IMR-90 (cell line): ENCODE measurements at regions not wholly inside any gene's neighbourhood (a gene's known extent, or its start where the extent isn't known, plus 50 kb on each side); places are given as distances from the start of the nearest gene placed in this dataset.

Source experiments
- ATAC-seq: fragments of 200-7000 bp; cut with Tn5 transposase; 2 replicates; pipeline ENCODE4 v1.9.1; 2020; ENCODE audit warnings: low read depth, mild to moderate bottlenecking, moderate library complexity
- BruUV-seq: library from RNA; stranded (reverse); fragments of 400-500 nt; replicated peaks from 2 replicates; lab custom pipeline; 2021; lab: Mats Ljungman, UMichigan
- CTCF ChIA-PET: fragments of 300-600 bp; formaldehyde crosslinking; extraction: SDS; loops from one replicate; lab custom pipeline; 2021; ENCODE audit warnings: antibody characterized with exemption; lab: Yijun Ruan, JAX
- POLR2A ChIA-PET: fragments of 300-600 bp; sonication (Branson Sonifier 250); formaldehyde crosslinking; loops from one replicate; lab custom pipeline; 2022; ENCODE audit warnings: antibody characterized with exemption; ENCODE audit not compliant: unreplicated experiment; lab: Charles Lee
- DNase-seq: peaks from one replicate; pipeline ENCODE4 v3.0.0; 2013
- H2AFZ ChIP-seq: replicated peaks from 2 replicates; pipeline ENCODE3; 2013; ENCODE audit warnings: low read length, mild to moderate bottlenecking; ENCODE audit not compliant: poor library complexity
- H2AK5ac ChIP-seq: 2 replicates; pipeline ENCODE4 v1.6.1; 2013; ENCODE audit warnings: low read depth, low read length, inconsistent platforms
- H2AK9ac ChIP-seq: replicated peaks from 2 replicates; pipeline ENCODE3; 2013; ENCODE audit warnings: mild to moderate bottlenecking, low read depth, low read length, moderate library complexity; ENCODE audit not compliant: poor library complexity
- H2BK120ac ChIP-seq: 2 replicates; pipeline ENCODE4 v1.6.1; 2013; ENCODE audit warnings: low read depth, low read length, inconsistent platforms
- H2BK15ac ChIP-seq: 3 replicates; pipeline ENCODE4 v1.6.1; 2013; ENCODE audit warnings: low read depth, low read length, inconsistent platforms
- H2BK20ac ChIP-seq: 2 replicates; pipeline ENCODE4 v1.6.1; 2013; ENCODE audit warnings: low read depth, mild to moderate bottlenecking, inconsistent platforms, low read length, moderate library complexity
- H2BK5ac ChIP-seq: 2 replicates; pipeline ENCODE4 v1.6.1; 2013; ENCODE audit warnings: mild to moderate bottlenecking, low read depth, low read length, inconsistent platforms; ENCODE audit not compliant: poor library complexity, severe bottlenecking
- H3K14ac ChIP-seq: replicated peaks from 2 replicates; pipeline ENCODE4 v1.6.1; 2013; ENCODE audit warnings: low read depth, low read length, inconsistent platforms
- H3K18ac ChIP-seq: 2 replicates; pipeline ENCODE4 v1.6.1; 2013; ENCODE audit warnings: low read depth, low read length, control low read depth
- H3K23ac ChIP-seq: 2 replicates; pipeline ENCODE4 v1.6.1; 2013; ENCODE audit warnings: low read depth, low read length, inconsistent platforms
- H3K27ac ChIP-seq: 2 replicates; pipeline ENCODE4 v1.5.1; 2013; ENCODE audit warnings: mild to moderate bottlenecking, control low read depth, low read length; ENCODE audit not compliant: insufficient read depth
- H3K27me3 ChIP-seq: 2 replicates; pipeline ENCODE4 v1.6.1; 2013; ENCODE audit warnings: low read length; ENCODE audit not compliant: control insufficient read depth, insufficient read depth
- H3K36me3 ChIP-seq: 2 replicates; pipeline ENCODE4 v1.6.1; 2013; ENCODE audit warnings: low read length, mixed read lengths; ENCODE audit not compliant: control insufficient read depth, insufficient read depth
- H3K4ac ChIP-seq: 2 replicates; pipeline ENCODE4 v1.6.1; 2013; ENCODE audit warnings: low read depth, low read length, inconsistent platforms
- H3K4me1 ChIP-seq: 2 replicates; pipeline ENCODE4 v1.6.1; 2013; ENCODE audit warnings: low read length, mixed read lengths; ENCODE audit not compliant: control insufficient read depth, insufficient read depth
- H3K4me2 ChIP-seq: 2 replicates; pipeline ENCODE4 v1.6.1; 2013; ENCODE audit warnings: low read depth, mild to moderate bottlenecking, control low read depth, low read length, moderate library complexity
- H3K4me3 ChIP-seq: 2 replicates; pipeline ENCODE4 v1.5.1; 2013; ENCODE audit warnings: low read depth, mild to moderate bottlenecking, control low read depth, low read length, moderate library complexity; ENCODE audit not compliant: insufficient read depth
- H3K56ac ChIP-seq: 2 replicates; pipeline ENCODE4 v1.6.1; 2013; ENCODE audit warnings: low read length, inconsistent platforms; ENCODE audit not compliant: insufficient read depth; ENCODE audit errors: extremely low read depth
- H3K79me1 ChIP-seq, 2 experiments: 2 replicates each; pipeline ENCODE4 v1.6.1; 2013; ENCODE audit warnings: low read length in 2 of 2, inconsistent platforms in 1 of 2, low read depth in 1 of 2
- H3K9ac ChIP-seq: 2 replicates; pipeline ENCODE4 v1.6.1; 2013; ENCODE audit warnings: low read depth, low read length, control low read depth
- H3K9me1 ChIP-seq: 2 replicates; pipeline ENCODE4 v1.6.1; 2013; ENCODE audit warnings: low read length, inconsistent platforms; ENCODE audit not compliant: insufficient read depth
- H3K9me3 ChIP-seq: 2 replicates; pipeline ENCODE4 v1.6.1; 2013; ENCODE audit warnings: low read length; ENCODE audit not compliant: control insufficient read depth, insufficient read depth
- H4K20me1 ChIP-seq: 2 replicates; pipeline ENCODE4 v1.6.1; 2013; ENCODE audit warnings: low read length, inconsistent platforms; ENCODE audit not compliant: insufficient read depth
- H4K5ac ChIP-seq: 2 replicates; pipeline ENCODE4 v1.6.1; 2013; ENCODE audit warnings: mild to moderate bottlenecking, low read depth, low read length, control low read depth
- H4K8ac ChIP-seq, 2 experiments: 2 replicates each; pipeline ENCODE4 v1.6.1; 2013; ENCODE audit warnings: low read depth in 2 of 2, low read length in 2 of 2, control low read depth in 1 of 2, inconsistent platforms in 1 of 2
- H4K91ac ChIP-seq: 2 replicates; pipeline ENCODE4 v1.6.1; 2013; ENCODE audit warnings: low read depth, low read length, inconsistent platforms; ENCODE audit not compliant: insufficient read depth
- BHLHE40 ChIP-seq: fragments of 150-350 bp; IDR thresholded peaks from 2 replicates; pipeline ENCODE4 v1.6.1; 2016; ENCODE audit warnings: mild to moderate bottlenecking, low read depth, low read length
- CEBPB ChIP-seq: IDR thresholded peaks from 2 replicates; pipeline ENCODE4 v1.6.1; 2012; ENCODE audit warnings: low read depth, low read length, improper control_type of control experiment
- CHD1 ChIP-seq: IDR thresholded peaks from 2 replicates; pipeline ENCODE4 v1.6.1; 2012; ENCODE audit warnings: low read depth, low read length, improper control_type of control experiment
- FOS ChIP-seq: fragments of 150-350 bp; IDR thresholded peaks from 2 replicates; pipeline ENCODE4 v1.6.1; 2016; ENCODE audit warnings: low read depth, low read length
- MAFK ChIP-seq: IDR thresholded peaks from 2 replicates; pipeline ENCODE4 v1.6.1; 2012; ENCODE audit warnings: low read depth, low read length, improper control_type of control experiment
- MAZ ChIP-seq: IDR thresholded peaks from 2 replicates; pipeline ENCODE4 v1.6.1; 2012; ENCODE audit warnings: low read depth, mild to moderate bottlenecking, low read length, improper control_type of control experiment, moderate library complexity, borderline replicate concordance
- MXI1 ChIP-seq: IDR thresholded peaks from 2 replicates; pipeline ENCODE4 v1.6.1; 2012; ENCODE audit warnings: low read depth, mild to moderate bottlenecking, low read length, moderate library complexity, borderline replicate concordance
- NFE2L2 ChIP-seq: fragments of 150-350 bp; IDR thresholded peaks from 2 replicates; pipeline ENCODE4 v1.6.1; 2016; ENCODE audit warnings: low read depth, mild to moderate bottlenecking, low read length
- POLR2A ChIP-seq: IDR thresholded peaks from 2 replicates; pipeline ENCODE4 v1.6.1; 2012; ENCODE audit warnings: mild to moderate bottlenecking, low read depth, low read length
- RAD21 ChIP-seq: IDR thresholded peaks from 2 replicates; pipeline ENCODE4 v1.6.1; 2012; ENCODE audit warnings: low read length, improper control_type of control experiment
- RCOR1 ChIP-seq: IDR thresholded peaks from 2 replicates; pipeline ENCODE4 v1.6.1; 2012; ENCODE audit warnings: mild to moderate bottlenecking, low read length, improper control_type of control experiment; ENCODE audit not compliant: insufficient replicate concordance
- RFX5 ChIP-seq: IDR thresholded peaks from 2 replicates; pipeline ENCODE4 v1.8.0; 2012; ENCODE audit warnings: low read depth, mild to moderate bottlenecking, low read length, moderate library complexity
- SMC3 ChIP-seq: fragments of 150-350 bp; IDR thresholded peaks from 2 replicates; pipeline ENCODE4 v1.6.1; 2016; ENCODE audit warnings: low read depth, mild to moderate bottlenecking, antibody characterized with exemption, low read length, moderate library complexity
- WGBS, 2 experiments: methylation state at CpG; one replicate each; pipeline versions ENCODE4 v1.1.5 to v1.1.7; 2013; ENCODE audit warnings: missing lambda C conversion rate in 2 of 2; ENCODE audit not compliant: insufficient read length in 1 of 2; ENCODE audit errors: extremely low coverage in 2 of 2; 5-methylcytosine and 5-hydroxymethylcytosine counted together
- dilution Hi-C: fragments of 300-500 bp; cut with HindIII; formaldehyde crosslinking; loops from one replicate; pipeline ENCODE4 v1.14.3; 2018; ENCODE audit warnings: low sequenced_read_pairs; ENCODE audit not compliant: unreplicated experiment
- in situ Hi-C: fragments of 300-500 bp; cut with MboI; formaldehyde crosslinking; loops from 3 replicates; pipeline ENCODE4 v1.14.3; 2019; ENCODE audit warnings: low sequenced_read_pairs, inconsistent platforms, mixed read lengths
- intact Hi-C: fragments of 100-400 bp; cut with micrococcal nuclease; formaldehyde crosslinking; loops from 2 replicates; pipeline ENCODE4 v1.10.0; 2022
- TF ChIP-seq, protein P1 (sequence below): conservative IDR thresholded peaks from 2 replicates; pipeline ENCODE4 v1.5.1; 2012; ENCODE audit warnings: mild to moderate bottlenecking, low read depth, low read length, improper control_type of control experiment
- TF ChIP-seq, protein P2 (sequence below): fragments of 150-350 bp; IDR thresholded peaks from 2 replicates; pipeline ENCODE4 v1.6.1; 2016; ENCODE audit warnings: low read depth, mild to moderate bottlenecking, low read length, moderate library complexity, borderline replicate concordance

DNA sequence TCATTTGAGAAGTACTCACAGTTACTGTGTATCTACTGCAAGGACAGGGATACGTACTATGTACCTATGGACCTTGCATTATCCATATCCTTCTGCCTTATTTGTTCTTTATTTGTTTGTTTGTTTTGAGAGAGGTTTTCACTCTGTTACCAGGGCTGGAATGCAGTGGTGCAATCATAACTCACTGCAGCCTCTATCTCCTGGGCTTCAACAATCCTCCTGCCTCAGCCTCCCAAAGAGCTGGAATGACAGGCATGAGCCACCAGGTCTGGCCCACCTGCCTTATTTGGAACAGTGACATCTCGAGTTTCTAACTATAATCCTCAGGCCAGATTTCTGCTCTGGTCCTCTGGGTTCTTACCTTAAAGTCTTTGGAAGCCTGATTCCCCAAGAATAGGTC, 395.5 kb upstream of the PKN2 start:
- intact Hi-C loops = no loop called here
- Histone ChIP-seq H2BK5ac (no peak overlapping the region), H3K4me2 (no peak overlapping the region), H2AK5ac (no peak overlapping the region), H2AK9ac (no peak overlapping the region), H4K8ac (no peak overlapping the region), H3K27ac (no peak overlapping the region), H2BK20ac (no peak overlapping the region), H3K14ac (no peak overlapping the region), H3K9me1 (no peaks in the 10 kb centered on the region), H3K9me3 (no peaks in the 10 kb centered on the region), H2BK120ac (no peak overlapping the region), H4K5ac (no peak overlapping the region), H3K4me3 (no peak overlapping the region), H3K27me3 (no peaks in the 10 kb centered on the region), H3K36me3 (no peaks in the 10 kb centered on the region), H4K20me1 (no peaks in the 10 kb centered on the region), H3K9ac (no peak overlapping the region), H3K56ac (no peak overlapping the region), H4K91ac (no peak overlapping the region), H3K4ac (no peak overlapping the region), H3K18ac (no peak overlapping the region), H2BK15ac (no peak overlapping the region), H3K23ac (no peak overlapping the region), H2AFZ (no peak overlapping the region), H3K79me1 (no peaks in the 10 kb centered on the region), H3K4me1 (no peaks in the 10 kb centered on the region)
- ATAC-seq (no peak), DNase-seq (no peak)
- dilution Hi-C loops = no loop called here
- in situ Hi-C loops = no loop called here
- no TSS peak for BruUV-seq
- ChIA-PET CTCF (no interaction called here), POLR2A (no interaction called here)
- WGBS, 2 experiments = no CpG with 5 or more reads among the region's 2 CpGs
- TF ChIP-seq SMC3 = no peak
- no peak for TF ChIP-seq FOS
- TF ChIP-seq MXI1 = no peak
- TF ChIP-seq, protein P1, sequence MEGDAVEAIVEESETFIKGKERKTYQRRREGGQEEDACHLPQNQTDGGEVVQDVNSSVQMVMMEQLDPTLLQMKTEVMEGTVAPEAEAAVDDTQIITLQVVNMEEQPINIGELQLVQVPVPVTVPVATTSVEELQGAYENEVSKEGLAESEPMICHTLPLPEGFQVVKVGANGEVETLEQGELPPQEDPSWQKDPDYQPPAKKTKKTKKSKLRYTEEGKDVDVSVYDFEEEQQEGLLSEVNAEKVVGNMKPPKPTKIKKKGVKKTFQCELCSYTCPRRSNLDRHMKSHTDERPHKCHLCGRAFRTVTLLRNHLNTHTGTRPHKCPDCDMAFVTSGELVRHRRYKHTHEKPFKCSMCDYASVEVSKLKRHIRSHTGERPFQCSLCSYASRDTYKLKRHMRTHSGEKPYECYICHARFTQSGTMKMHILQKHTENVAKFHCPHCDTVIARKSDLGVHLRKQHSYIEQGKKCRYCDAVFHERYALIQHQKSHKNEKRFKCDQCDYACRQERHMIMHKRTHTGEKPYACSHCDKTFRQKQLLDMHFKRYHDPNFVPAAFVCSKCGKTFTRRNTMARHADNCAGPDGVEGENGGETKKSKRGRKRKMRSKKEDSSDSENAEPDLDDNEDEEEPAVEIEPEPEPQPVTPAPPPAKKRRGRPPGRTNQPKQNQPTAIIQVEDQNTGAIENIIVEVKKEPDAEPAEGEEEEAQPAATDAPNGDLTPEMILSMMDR = no peak
- no peak for TF ChIP-seq CEBPB
- no peak for TF ChIP-seq RAD21
- TF ChIP-seq NFE2L2 = no peak
- no peak for TF ChIP-seq CHD1
- no peak for TF ChIP-seq RFX5
- no peak for TF ChIP-seq MAFK
- TF ChIP-seq, protein P2, sequence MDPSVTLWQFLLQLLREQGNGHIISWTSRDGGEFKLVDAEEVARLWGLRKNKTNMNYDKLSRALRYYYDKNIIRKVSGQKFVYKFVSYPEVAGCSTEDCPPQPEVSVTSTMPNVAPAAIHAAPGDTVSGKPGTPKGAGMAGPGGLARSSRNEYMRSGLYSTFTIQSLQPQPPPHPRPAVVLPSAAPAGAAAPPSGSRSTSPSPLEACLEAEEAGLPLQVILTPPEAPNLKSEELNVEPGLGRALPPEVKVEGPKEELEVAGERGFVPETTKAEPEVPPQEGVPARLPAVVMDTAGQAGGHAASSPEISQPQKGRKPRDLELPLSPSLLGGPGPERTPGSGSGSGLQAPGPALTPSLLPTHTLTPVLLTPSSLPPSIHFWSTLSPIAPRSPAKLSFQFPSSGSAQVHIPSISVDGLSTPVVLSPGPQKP = no peak
- TF ChIP-seq MAZ = no peak
- TF ChIP-seq BHLHE40 = no peak
- no peak for TF ChIP-seq RCOR1
- TF ChIP-seq POLR2A = no peak
